ENCODE measurements at regions not wholly inside any gene's neighbourhood (a gene's known extent, or its start where the extent isn't known, plus 50 kb on each side); places are given as distances from the start of the nearest gene placed in this dataset.

DNA sequence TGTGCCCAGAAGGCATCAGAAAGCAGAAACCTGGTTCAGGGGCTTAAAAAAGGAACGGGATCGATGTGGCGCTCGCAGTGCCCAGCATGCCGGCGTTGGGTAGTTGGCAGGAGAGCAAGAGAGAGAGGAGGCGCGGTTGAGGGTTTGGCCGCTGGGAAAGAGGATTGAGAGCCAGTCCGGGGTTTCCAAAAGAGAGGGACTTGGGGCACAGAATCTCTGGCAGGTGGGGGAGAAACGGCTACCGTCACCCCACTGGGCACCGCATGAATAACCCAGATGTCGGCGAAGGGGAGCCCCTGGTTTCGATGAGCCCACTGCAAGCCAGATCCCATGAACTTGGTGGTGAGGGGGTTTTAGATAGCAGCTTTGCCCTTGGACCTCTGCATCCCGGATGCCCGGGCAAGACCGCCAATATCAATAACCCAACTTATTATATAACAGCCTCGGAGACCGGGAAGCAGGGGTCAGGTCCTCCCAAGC lies 60.4 kb upstream of the ACOT11 start:
- TF ChIP-seq POLR2A (IDR thresholded peaks at IDR 0.05) = no peak
- TF ChIP-seq, protein P1, sequence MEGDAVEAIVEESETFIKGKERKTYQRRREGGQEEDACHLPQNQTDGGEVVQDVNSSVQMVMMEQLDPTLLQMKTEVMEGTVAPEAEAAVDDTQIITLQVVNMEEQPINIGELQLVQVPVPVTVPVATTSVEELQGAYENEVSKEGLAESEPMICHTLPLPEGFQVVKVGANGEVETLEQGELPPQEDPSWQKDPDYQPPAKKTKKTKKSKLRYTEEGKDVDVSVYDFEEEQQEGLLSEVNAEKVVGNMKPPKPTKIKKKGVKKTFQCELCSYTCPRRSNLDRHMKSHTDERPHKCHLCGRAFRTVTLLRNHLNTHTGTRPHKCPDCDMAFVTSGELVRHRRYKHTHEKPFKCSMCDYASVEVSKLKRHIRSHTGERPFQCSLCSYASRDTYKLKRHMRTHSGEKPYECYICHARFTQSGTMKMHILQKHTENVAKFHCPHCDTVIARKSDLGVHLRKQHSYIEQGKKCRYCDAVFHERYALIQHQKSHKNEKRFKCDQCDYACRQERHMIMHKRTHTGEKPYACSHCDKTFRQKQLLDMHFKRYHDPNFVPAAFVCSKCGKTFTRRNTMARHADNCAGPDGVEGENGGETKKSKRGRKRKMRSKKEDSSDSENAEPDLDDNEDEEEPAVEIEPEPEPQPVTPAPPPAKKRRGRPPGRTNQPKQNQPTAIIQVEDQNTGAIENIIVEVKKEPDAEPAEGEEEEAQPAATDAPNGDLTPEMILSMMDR (IDR thresholded peaks at IDR 0.05 in 4 of 5, conservative IDR thresholded peaks at IDR 0.05 in 1 of 5) = no peak
